Right lobe of liver (tissue), 4 donors: ENCODE measurements at regions not wholly inside any gene's neighbourhood (a gene's known extent, or its start where the extent isn't known, plus 50 kb on each side); places are given as distances from the start of the nearest gene placed in this dataset.

Source experiments
- POLR2A ChIP-seq: fragments of 450-650 bp; IDR thresholded peaks from one replicate; pipeline ENCODE4 v1.6.1; 2017; ENCODE audit warnings: antibody characterized with exemption, mild to moderate bottlenecking
- TF ChIP-seq, protein P1 (sequence below), 4 donors: fragments of 200-600 bp in 3 of 4; fragments of 450-650 bp in 1 of 4; IDR thresholded peaks; one replicate each; pipeline versions ENCODE4 v1.5.1 to v1.8.0; 2016 to 2022; ENCODE audit warnings: antibody characterized with exemption in 4 of 4, mild to moderate bottlenecking in 2 of 4
- donor health status: DM: no; HTN: no; CAD: no.
- donor health status: DM: no; HTN: no; CAD: no.
- donor health status: DM: no; HTN: yes; CAD: no.

DNA sequence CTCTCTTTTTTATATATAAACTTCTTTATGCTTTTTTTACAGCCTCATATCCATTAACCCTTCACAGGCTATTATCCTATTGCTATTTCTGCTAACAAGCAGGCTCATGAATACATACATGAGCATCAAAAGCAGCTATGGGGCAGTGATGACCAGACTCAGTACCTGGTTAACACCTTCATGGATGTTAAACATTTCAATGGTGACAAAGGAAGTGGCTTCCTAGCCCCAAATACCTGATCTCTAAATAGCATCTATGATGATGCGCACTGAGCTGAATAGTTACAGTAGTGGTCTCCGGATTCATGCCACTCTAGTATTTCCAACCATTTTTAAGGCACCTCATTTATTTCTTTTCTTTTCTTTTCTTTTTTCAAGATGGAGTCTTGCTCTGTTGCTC, 101.1 kb downstream of the TM2D1 start:
- TF ChIP-seq, protein P1, sequence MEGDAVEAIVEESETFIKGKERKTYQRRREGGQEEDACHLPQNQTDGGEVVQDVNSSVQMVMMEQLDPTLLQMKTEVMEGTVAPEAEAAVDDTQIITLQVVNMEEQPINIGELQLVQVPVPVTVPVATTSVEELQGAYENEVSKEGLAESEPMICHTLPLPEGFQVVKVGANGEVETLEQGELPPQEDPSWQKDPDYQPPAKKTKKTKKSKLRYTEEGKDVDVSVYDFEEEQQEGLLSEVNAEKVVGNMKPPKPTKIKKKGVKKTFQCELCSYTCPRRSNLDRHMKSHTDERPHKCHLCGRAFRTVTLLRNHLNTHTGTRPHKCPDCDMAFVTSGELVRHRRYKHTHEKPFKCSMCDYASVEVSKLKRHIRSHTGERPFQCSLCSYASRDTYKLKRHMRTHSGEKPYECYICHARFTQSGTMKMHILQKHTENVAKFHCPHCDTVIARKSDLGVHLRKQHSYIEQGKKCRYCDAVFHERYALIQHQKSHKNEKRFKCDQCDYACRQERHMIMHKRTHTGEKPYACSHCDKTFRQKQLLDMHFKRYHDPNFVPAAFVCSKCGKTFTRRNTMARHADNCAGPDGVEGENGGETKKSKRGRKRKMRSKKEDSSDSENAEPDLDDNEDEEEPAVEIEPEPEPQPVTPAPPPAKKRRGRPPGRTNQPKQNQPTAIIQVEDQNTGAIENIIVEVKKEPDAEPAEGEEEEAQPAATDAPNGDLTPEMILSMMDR (IDR thresholded peaks at IDR 0.05) = no peak
- no peak for TF ChIP-seq POLR2A
